NB4 (cell line): ENCODE measurements at regions not wholly inside any gene's neighbourhood (a gene's known extent, or its start where the extent isn't known, plus 50 kb on each side); places are given as distances from the start of the nearest gene placed in this dataset.

Experiments
- DNase-seq: peaks from one replicate; pipeline ENCODE4 v3.0.0; 2010; ENCODE audit warnings: low read depth
- H3K4me3 ChIP-seq: one replicate; pipeline ENCODE4 v1.5.1; 2011; ENCODE audit warnings: mild to moderate bottlenecking, low read depth, low read length, moderate library complexity
- MAX ChIP-seq: IDR thresholded peaks from 2 replicates; pipeline ENCODE4 v1.6.1; 2011; ENCODE audit warnings: low read depth, low read length
- MYC ChIP-seq: IDR thresholded peaks from 2 replicates; pipeline ENCODE4 v1.6.1; 2011; ENCODE audit warnings: low read depth, low read length
- POLR2A ChIP-seq: IDR thresholded peaks from 2 replicates; pipeline ENCODE4 v1.6.1; 2011; ENCODE audit warnings: mild to moderate bottlenecking; ENCODE audit not compliant: insufficient read length; ENCODE audit errors: extremely low read depth
- TF ChIP-seq, protein P1 (sequence below): IDR thresholded peaks from one replicate; pipeline ENCODE4 v1.5.1; 2012; ENCODE audit warnings: low read depth, low read length

GRCh38 chr2:239715606-239716005 is 309.5 kb downstream of the NDUFA10 start:
- no peak overlapping the region for H3K4me3 ChIP-seq
- TF ChIP-seq POLR2A (no peak), MAX (no peak)
- TF ChIP-seq, protein P1, sequence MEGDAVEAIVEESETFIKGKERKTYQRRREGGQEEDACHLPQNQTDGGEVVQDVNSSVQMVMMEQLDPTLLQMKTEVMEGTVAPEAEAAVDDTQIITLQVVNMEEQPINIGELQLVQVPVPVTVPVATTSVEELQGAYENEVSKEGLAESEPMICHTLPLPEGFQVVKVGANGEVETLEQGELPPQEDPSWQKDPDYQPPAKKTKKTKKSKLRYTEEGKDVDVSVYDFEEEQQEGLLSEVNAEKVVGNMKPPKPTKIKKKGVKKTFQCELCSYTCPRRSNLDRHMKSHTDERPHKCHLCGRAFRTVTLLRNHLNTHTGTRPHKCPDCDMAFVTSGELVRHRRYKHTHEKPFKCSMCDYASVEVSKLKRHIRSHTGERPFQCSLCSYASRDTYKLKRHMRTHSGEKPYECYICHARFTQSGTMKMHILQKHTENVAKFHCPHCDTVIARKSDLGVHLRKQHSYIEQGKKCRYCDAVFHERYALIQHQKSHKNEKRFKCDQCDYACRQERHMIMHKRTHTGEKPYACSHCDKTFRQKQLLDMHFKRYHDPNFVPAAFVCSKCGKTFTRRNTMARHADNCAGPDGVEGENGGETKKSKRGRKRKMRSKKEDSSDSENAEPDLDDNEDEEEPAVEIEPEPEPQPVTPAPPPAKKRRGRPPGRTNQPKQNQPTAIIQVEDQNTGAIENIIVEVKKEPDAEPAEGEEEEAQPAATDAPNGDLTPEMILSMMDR = no peak
- no peak for DNase-seq

DNA sequence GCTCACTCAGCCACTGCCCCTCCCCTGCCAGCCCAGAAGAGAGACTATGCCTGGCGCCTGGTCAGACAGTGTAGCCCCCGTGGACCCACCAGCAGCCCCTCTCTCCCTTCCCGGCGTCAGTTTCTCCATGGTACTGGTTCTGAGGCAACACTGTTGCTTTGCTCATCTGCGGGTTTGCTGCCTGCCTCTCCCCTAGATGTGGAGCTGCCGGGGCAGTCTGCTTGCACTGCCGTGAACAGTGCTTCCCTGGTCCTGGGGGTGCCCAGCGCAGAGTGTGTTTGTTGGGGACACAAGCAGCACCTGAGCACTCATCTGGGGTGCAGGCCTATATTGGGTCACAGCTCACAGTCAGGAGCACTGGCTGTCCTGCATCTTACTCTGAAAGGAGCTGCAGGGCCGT is 309.9 kb downstream of the NDUFA10 start:
- no peak for DNase-seq
- H3K4me3 ChIP-seq = no peak overlapping the region
- TF ChIP-seq MYC (no peak), MAX (no peak), POLR2A (no peak)
- TF ChIP-seq, protein P1 = no peak

- no peak overlapping the region for H3K4me3 ChIP-seq
- no peak for DNase-seq
- TF ChIP-seq, protein P1 = no peak
- TF ChIP-seq MAX = no peak
- no peak for TF ChIP-seq MYC
- no peak for TF ChIP-seq POLR2A
Measured at GRCh38 chr2:239714116-239714515, 311.0 kb downstream of the NDUFA10 start.

- TF ChIP-seq, protein P1 = no peak
- H3K4me3 ChIP-seq = no peak overlapping the region
- DNase-seq = no peak
Measured at GRCh38 chr2:239712755-239713154, 311.9 kb upstream of the HDAC4 start.

DNA sequence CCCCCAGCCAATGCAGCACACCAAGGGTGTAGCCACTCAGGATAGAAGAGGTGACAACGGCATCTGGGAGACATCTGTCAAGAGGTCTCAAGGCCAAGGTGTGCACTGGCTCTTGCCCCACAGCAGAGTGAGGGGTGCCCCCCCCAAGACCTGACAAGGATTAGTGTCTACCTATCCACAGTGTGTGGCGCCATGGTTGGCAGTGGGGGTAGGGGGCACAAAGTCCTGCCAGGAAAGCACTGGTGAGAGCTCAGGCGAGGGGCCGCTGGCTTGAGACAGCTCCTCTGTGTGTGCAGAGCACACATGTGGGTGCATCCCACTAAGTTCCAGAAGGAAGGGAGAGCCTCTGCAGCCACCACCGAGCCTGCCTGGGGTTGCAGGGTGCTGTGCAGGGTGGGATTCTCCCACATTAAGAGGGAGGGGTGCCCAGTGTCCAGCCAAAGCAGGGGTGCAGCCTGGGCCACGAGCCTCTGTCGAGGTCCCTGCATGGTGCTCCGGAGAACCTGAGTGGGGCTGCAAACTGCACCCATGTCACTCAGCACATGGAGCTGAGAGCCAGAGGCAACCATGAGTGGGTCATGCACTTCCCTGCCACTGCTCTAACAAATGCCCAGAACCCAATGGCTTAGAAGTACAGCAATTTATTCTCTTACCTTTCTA is 311.2 kb upstream of the HDAC4 start:
- no peak for DNase-seq
- no peak overlapping the region for H3K4me3 ChIP-seq
- TF ChIP-seq, protein P1 = no peak
- TF ChIP-seq MAX (no peak), MYC (no peak), POLR2A (no peak)
